ENCODE measurements at regions not wholly inside any gene's neighbourhood (a gene's known extent, or its start where the extent isn't known, plus 50 kb on each side); places are given as distances from the start of the nearest gene placed in this dataset.

DNA sequence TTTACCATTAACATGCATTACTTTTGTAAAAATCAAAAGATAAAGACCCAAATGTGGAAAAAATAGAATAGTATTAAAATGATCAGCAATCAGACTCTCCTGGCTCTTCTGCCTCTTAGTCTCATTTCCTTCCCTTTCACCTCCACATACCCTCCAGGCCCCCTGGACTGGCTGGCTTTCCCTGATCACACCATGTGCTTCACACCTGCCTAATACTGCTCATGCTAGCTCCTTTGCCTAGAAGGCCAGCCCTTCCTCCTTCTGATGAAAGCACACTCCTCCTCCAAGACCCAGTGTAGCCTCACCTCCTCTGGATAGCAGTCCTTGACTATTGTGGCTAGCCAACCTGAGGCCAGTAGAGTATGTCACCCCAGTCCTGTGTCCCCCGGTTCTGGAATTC, 182.0 kb upstream of the HEY2 start:
- TF ChIP-seq, protein P1, sequence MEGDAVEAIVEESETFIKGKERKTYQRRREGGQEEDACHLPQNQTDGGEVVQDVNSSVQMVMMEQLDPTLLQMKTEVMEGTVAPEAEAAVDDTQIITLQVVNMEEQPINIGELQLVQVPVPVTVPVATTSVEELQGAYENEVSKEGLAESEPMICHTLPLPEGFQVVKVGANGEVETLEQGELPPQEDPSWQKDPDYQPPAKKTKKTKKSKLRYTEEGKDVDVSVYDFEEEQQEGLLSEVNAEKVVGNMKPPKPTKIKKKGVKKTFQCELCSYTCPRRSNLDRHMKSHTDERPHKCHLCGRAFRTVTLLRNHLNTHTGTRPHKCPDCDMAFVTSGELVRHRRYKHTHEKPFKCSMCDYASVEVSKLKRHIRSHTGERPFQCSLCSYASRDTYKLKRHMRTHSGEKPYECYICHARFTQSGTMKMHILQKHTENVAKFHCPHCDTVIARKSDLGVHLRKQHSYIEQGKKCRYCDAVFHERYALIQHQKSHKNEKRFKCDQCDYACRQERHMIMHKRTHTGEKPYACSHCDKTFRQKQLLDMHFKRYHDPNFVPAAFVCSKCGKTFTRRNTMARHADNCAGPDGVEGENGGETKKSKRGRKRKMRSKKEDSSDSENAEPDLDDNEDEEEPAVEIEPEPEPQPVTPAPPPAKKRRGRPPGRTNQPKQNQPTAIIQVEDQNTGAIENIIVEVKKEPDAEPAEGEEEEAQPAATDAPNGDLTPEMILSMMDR (IDR thresholded peaks at IDR 0.05) = no peak
- no peak for TF ChIP-seq POLR2A (IDR thresholded peaks at IDR 0.05; ENCODE audit: low read depth)
- TF ChIP-seq POLR2AphosphoS5 (IDR thresholded peaks at IDR 0.05) = no peak
- no peak for TF ChIP-seq EP300 (IDR thresholded peaks at IDR 0.05)
- H3K9me3 ChIP-seq = no peaks in the 10 kb centered on the region
- no peak for DNase-seq (ENCODE audit: extremely low spot score)
- H3K4me1 ChIP-seq = no peaks in the 10 kb centered on the region
- no peak overlapping the region for H3K4me3 ChIP-seq
- intact Hi-C loops (cut with DNase I) = no loop called here
- H3K27ac ChIP-seq (replicated peaks in 1 of 4) = no peak overlapping the region
- no peaks in the 10 kb centered on the region for H3K36me3 ChIP-seq
- H3K27me3 ChIP-seq = no peaks in the 10 kb centered on the region
- WGBS = 86% methylated on average over 1 of the region's 1 CpG

DNA sequence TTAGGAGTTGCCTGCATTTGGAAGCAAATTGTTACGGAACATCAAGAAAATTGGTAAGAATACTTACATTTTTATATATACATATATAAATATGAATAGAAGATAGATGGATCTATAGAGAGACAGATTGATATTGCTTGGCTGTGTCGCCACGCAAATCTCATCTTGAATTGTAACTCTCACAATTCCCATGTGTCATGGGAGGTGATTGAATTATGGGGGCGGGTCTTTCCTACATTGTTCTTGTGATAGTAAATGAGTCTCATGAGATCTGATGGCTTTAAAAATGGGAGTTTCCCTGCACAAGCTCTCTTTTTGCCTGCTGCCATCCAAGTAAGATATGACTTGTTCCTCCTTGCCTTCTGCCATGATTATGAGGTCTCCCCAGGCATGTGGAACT, 180.8 kb upstream of the HEY2 start:
- H3K36me3 ChIP-seq = no peaks in the 10 kb centered on the region
- TF ChIP-seq POLR2AphosphoS5 (IDR thresholded peaks at IDR 0.05) = no peak
- TF ChIP-seq EP300 (IDR thresholded peaks at IDR 0.05) = no peak
- TF ChIP-seq, protein P1 (IDR thresholded peaks at IDR 0.05) = no peak
- TF ChIP-seq POLR2A (IDR thresholded peaks at IDR 0.05; ENCODE audit: low read depth) = no peak
- 93% methylated on average over 4 of the region's 4 CpGs for WGBS
- no peaks in the 10 kb centered on the region for H3K27me3 ChIP-seq
- no peaks in the 10 kb centered on the region for H3K4me1 ChIP-seq
- intact Hi-C loops (cut with DNase I) = no loop called here
- no peaks in the 10 kb centered on the region for H3K9me3 ChIP-seq
- no peak overlapping the region for H3K4me3 ChIP-seq
- H3K27ac ChIP-seq (replicated peaks in 1 of 4) = no peak overlapping the region
- no peak for DNase-seq (ENCODE audit: extremely low spot score)

DNA sequence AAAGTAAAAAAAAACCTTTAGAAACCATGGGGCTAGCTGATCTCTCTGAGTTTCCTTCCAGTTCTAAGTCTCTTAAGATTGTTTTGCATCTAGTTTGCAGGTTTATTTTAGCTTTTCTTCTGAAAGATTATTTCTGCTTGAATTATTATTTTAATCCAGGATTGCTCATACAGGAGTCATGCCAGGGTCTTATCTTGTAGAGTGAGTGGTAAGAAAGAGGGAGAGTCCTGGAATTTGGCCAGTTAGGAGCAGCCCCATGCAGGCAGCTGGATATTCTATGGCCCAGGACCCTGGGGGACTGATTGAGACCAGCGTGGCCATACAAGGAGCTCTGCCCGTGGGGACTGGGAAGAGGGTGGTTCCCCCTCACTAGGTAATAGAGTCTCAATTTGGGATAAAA, 178.9 kb upstream of the HEY2 start:
- no peak overlapping the region for H3K27ac ChIP-seq (replicated peaks in 1 of 4)
- no peaks in the 10 kb centered on the region for H3K36me3 ChIP-seq
- 95% methylated on average over 2 of the region's 2 CpGs for WGBS
- H3K4me3 ChIP-seq = no peak overlapping the region
- H3K9me3 ChIP-seq = no peaks in the 10 kb centered on the region
- intact Hi-C loops (cut with DNase I) = no loop called here
- TF ChIP-seq POLR2AphosphoS5 (IDR thresholded peaks at IDR 0.05) (no peak), POLR2A (IDR thresholded peaks at IDR 0.05; ENCODE audit: low read depth) (no peak), EP300 (IDR thresholded peaks at IDR 0.05) (no peak)
- TF ChIP-seq, protein P1 (IDR thresholded peaks at IDR 0.05) = no peak
- DNase-seq (ENCODE audit: extremely low spot score) = no peak
- H3K4me1 ChIP-seq = no peaks in the 10 kb centered on the region
- no peaks in the 10 kb centered on the region for H3K27me3 ChIP-seq

DNA sequence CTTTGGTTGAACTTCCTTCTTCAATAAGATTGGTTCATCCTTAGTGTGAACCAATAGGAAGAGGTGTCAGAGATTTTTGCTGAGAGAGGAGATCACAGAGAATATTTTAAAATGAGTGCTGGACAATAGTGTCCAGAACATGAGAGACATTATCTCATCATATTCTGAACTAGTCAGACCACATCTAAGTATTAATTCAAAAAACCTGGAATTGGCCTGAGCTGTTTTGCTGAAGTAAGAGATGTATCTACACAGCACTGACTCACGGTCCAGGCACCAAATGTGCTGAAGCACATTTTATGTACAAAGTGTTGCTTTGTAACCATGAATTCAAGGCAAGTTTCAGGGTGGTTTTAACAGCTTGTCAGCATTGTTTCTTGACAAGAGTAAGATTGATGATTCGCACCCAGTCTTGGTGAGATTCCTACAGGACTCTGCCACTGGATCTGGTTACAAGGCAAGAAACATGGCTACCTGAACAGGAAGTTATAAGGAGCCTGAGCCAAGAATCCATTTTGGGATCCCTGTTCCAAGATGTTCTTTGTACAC, 178.2 kb upstream of the HEY2 start:
- intact Hi-C loops (cut with DNase I) = no loop called here
- Histone ChIP-seq H3K4me1 (no peaks in the 10 kb centered on the region), H3K4me3 (no peak overlapping the region), H3K36me3 (no peaks in the 10 kb centered on the region), H3K9me3 (no peaks in the 10 kb centered on the region), H3K27me3 (no peaks in the 10 kb centered on the region), H3K27ac (replicated peaks in 1 of 4) (no peak overlapping the region)
- DNase-seq (ENCODE audit: extremely low spot score) = no peak
- no peak for TF ChIP-seq EP300 (IDR thresholded peaks at IDR 0.05)
- TF ChIP-seq POLR2A (IDR thresholded peaks at IDR 0.05; ENCODE audit: low read depth) = no peak
- WGBS = 85% methylated on average over 2 of the region's 2 CpGs

DNA sequence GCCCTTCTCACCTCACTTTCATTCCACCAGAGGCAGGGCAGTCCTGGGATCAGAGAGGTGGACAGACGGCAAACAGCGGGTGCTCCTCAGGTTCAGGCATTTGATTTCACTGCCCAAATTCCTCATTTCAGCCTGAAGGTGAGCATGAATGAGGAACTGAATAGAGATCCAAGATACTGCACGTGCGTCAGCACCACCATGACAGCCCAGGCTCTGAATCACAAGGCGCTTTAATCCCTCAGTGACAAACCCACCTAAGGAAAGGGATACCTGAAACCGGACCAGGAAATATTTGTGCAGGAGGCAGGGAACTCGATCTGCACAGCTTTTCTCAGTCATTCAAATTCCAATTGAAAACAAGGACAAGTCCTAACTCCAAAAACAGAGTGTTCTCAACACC, 174.8 kb upstream of the HEY2 start:
- Histone ChIP-seq H3K36me3 (no peaks in the 10 kb centered on the region), H3K4me1 (no peaks in the 10 kb centered on the region), H3K4me3 (no peak overlapping the region), H3K27ac (replicated peaks in 1 of 4) (no peak overlapping the region), H3K27me3 (no peaks in the 10 kb centered on the region), H3K9me3 (no peaks in the 10 kb centered on the region)
- no peak for DNase-seq (ENCODE audit: extremely low spot score)
- no peak for TF ChIP-seq POLR2AphosphoS5 (IDR thresholded peaks at IDR 0.05)
- no peak for TF ChIP-seq EP300 (IDR thresholded peaks at IDR 0.05)
- no peak for TF ChIP-seq POLR2A (IDR thresholded peaks at IDR 0.05; ENCODE audit: low read depth)
- TF ChIP-seq, protein P1 (IDR thresholded peaks at IDR 0.05) = no peak
- intact Hi-C loops (cut with DNase I) = no loop called here
- WGBS = 82% methylated on average over 7 of the region's 7 CpGs
